ENCODE measurements at regions not wholly inside any gene's neighbourhood (a gene's known extent, or its start where the extent isn't known, plus 50 kb on each side); places are given as distances from the start of the nearest gene placed in this dataset.

- SMC1A ChIA-PET (ENCODE audit: uncharacterized antibody, unreplicated experiment), result interaction anchor here (1.6 kb wide), 1 partner anchor 22 kb away, joined by 3 read pairs; no protein-coding TSS in a partner anchor
- 0% methylated on average over 1 of the region's 1 CpG for WGBS (ENCODE audit: insufficient coverage, insufficient replicate concordance, low lambda C conversion rate, missing lambda C conversion rate)
- Histone ChIP-seq H3K4me3 (no peak overlapping the region), H3K36me3 (ENCODE audit: control insufficient read depth in 2 of 2, insufficient read depth in 2 of 2, low read length in 1 of 2) (no peaks in the 10 kb centered on the region), H4K20me1 (ENCODE audit: control insufficient read depth, insufficient read depth) (no peaks in the 10 kb centered on the region), H3K9ac (ENCODE audit: control insufficient read depth, insufficient read depth, low read length) (no peak overlapping the region), H3K9me3 (replicated peaks; ENCODE audit: control insufficient read depth, insufficient read depth, low read length) (no peaks in the 10 kb centered on the region), H2AFZ (ENCODE audit: control insufficient read depth, low read depth, low read length) (no peak overlapping the region), H3K79me2 (ENCODE audit: control insufficient read depth, insufficient read depth, low read length) (no peaks in the 10 kb centered on the region), H3K27me3 (replicated peaks in 1 of 2; ENCODE audit: control insufficient read depth in 2 of 2, insufficient read depth in 2 of 2, low read length in 1 of 2) (no peaks in the 10 kb centered on the region), H3K4me2 (ENCODE audit: control insufficient read depth, insufficient read depth) (no peak overlapping the region), H3K4me1 (ENCODE audit: control insufficient read depth, insufficient read depth, low read length) (no peaks in the 10 kb centered on the region), H3K27ac (ENCODE audit: control insufficient read depth, insufficient read depth) (no peak overlapping the region)
- TF ChIP-seq ATF3 (IDR thresholded peaks at IDR 0.05; ENCODE audit: borderline replicate concordance, extremely low read depth, low read depth, low read length) (no peak), MTA2 (IDR thresholded peaks at IDR 0.05; ENCODE audit: low read depth) (no peak), IKZF1 (conservative IDR thresholded peaks at IDR 0.05) (no peak), SMAD1 (IDR thresholded peaks at IDR 0.05; ENCODE audit: low read depth, partially characterized antibody) (no peak), ZNF217 (IDR thresholded peaks at IDR 0.05) (no peak), ZSCAN29 (IDR thresholded peaks at IDR 0.05) (no peak), RAD51 (IDR thresholded peaks at IDR 0.05) (no peak), HDAC2 (IDR thresholded peaks at IDR 0.05) (no peak), TCF12 (IDR thresholded peaks at IDR 0.05; ENCODE audit: low read depth, low read length) (no peak), IKZF2 (IDR thresholded peaks at IDR 0.05) (no peak), PAX8 (IDR thresholded peaks at IDR 0.05) (no peak), POLR2AphosphoS2 (IDR thresholded peaks at IDR 0.05; ENCODE audit: low read depth, low read length) (no peak), TAF1 (IDR thresholded peaks at IDR 0.05; ENCODE audit: borderline replicate concordance, low read depth, low read length) (no peak)
- in situ Hi-C loops (cut with MboI) (no loop called here), intact Hi-C loops (cut with micrococcal nuclease; ENCODE audit: unreplicated experiment) (no loop called here)
- DNase-seq (ENCODE audit: low read depth, low spot score) (no peak), FAIRE-seq (no peak), ATAC-seq (no peak)
- no TSS peak for BruUV-seq (replicated peaks)
- CTCF ChIA-PET, result interaction anchor here (5.3 kb wide), 1 partner anchor 45 kb away, joined by 24 read pairs; no protein-coding TSS in a partner anchor
- RAD21 ChIA-PET (ENCODE audit: unreplicated experiment), result interaction anchor here (0.6 kb wide), 2 partner anchors 100 to 153 kb away, joined by 4 read pairs; no protein-coding TSS in a partner anchor
- POLR2A ChIA-PET, result no interaction called here
These were observed 99.1 kb upstream of the ZNF644 start for GRCh38 chr1:91120936-91121335.
